GM21360 (cell line): ENCODE measurements at regions not wholly inside any gene's neighbourhood (a gene's known extent, or its start where the extent isn't known, plus 50 kb on each side); places are given as distances from the start of the nearest gene placed in this dataset.

Experiments
- ATAC-seq: cut with Tn5 transposase; IDR thresholded peaks from one replicate; pipeline ENCODE4 v1.9.1; 2021; ENCODE audit warnings: mild to moderate bottlenecking, moderate library complexity; ENCODE audit not compliant: unreplicated experiment

DNA sequence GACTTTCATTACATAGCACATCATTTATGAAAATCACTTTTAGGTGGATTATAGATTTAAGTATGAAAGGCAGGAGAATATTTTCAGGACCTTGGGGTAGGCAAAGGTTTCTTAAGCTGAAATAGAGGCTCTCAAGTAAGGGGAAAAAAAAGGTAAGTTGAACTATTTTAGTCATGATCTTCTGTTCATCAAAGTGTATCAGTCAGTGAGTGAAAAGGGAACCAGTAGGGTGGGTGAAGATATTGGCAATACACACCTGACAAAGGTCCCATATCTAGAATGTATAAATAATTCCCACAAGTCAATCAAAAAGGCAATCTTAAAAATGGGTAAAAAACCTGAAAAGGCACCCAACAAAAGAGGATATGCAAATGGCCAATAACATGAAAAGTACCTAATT lies 218.6 kb downstream of the KLF13 start:
- no peak for ATAC-seq

GRCh38 chr15:31550211-31550977 lies 223.8 kb downstream of the KLF13 start:
- no peak for ATAC-seq

DNA sequence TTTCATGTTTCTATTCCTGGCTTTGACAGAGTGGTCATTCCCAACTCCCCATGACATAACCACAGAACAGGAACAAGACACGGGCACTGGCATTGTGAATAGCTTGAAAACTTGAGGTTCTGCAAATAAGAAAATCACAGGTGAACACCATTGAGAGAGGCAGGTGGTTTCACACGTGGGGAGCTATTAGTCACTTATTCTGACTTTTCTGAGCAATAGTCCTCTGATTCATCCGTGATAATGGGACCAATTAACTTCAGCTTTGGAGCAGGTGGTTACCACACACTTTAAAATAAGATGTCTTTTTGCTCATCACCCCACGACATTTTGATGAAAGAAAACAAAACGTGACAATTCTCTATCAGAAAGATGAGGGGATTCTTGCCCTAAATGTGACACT lies 224.7 kb downstream of the KLF13 start:
- ATAC-seq = no peak

GRCh38 chr15:31552482-31553099 lies 226.0 kb downstream of the KLF13 start:
- ATAC-seq = no peak

DNA sequence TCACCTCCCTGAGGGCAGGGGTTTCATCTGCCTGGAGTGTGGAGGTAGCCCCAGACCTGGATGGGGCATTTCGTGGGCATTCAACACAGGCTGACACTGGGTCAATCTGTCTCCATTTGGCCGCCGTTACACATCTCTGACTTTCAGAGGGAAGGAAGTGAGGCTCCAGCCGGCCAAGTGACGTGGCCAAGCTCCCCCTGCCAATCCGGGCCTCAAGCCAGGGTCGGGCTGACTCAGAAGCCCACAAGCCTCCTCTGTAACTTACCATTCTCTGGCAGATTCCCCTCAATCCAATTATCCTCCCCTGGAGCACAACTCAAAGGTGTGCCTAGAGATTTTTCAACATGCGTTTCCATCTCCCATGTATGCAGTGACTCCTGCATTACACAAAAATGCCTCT lies 227.6 kb downstream of the KLF13 start:
- no peak for ATAC-seq

GRCh38 chr15:31555022-31555421 lies 228.4 kb downstream of the KLF13 start:
- ATAC-seq = no peak

GRCh38 chr15:31556494-31557150 lies 230.0 kb downstream of the KLF13 start:
- ATAC-seq = no peak

- no peak for ATAC-seq
These were observed 231.3 kb downstream of the KLF13 start for GRCh38 chr15:31557899-31558298.

GRCh38 chr15:31558840-31559239 lies 232.2 kb downstream of the KLF13 start:
- ATAC-seq = no peak

DNA sequence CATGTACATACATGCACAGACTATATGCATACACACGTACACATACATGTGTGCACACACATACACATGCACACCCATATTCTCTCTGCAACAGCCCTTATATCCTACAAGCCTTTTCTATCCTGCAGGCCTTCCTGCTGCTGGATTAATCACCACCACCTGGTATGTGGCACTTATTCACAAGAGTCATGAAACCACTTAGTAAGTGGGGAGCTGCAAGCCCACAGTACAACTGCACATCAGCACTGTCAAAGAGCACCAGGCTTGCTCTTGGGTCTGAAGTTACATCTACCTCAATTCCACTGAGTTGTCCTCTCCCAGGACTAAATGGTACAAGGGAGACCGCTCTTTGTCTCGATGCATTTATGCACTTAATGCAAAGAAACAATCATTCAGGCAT lies 233.2 kb downstream of the KLF13 start:
- no peak for ATAC-seq

DNA sequence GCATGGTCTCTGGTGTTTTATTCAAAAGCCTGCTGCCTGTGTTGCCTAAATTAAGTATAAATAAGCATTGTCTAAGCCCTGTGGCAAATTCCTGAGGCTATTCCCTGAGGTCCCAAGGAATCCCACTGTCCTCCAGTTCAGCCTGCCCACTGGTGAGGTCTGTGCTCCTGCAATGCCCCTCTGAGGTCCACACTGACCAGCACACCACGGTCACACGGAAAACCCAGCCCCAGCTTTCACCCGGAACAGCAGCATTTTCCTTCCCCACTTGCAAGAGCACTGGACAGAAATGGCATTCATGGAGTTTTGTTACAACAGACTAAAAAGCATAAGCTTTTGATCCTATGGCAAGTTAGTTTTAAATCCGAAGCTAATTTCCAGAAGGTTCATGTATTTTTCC lies 234.0 kb downstream of the KLF13 start:
- no peak for ATAC-seq

- ATAC-seq = no peak
These were observed 234.5 kb downstream of the KLF13 start for GRCh38 chr15:31561156-31561555.

DNA sequence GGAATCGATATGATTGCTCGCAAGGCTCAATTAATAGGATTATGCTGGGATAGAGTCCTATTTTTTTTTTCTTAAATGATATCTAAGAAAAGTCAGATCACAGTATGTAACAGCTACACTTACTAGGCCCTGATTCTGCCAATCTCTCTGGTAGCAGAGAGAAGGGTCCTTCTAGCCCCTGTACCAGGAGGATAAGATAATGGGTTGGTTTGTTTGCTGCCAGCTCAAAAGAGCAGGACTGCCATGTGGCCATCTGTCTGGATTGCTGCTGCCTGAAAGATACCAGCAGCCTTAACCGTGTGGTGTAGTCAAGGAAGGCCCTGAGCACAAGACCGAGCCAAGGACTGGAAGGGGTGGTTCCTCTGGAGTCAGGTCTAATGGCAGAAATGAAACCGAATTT lies 236.4 kb downstream of the KLF13 start:
- no peak for ATAC-seq

- ATAC-seq = no peak
These were observed 236.8 kb downstream of the KLF13 start for GRCh38 chr15:31563421-31563820.

DNA sequence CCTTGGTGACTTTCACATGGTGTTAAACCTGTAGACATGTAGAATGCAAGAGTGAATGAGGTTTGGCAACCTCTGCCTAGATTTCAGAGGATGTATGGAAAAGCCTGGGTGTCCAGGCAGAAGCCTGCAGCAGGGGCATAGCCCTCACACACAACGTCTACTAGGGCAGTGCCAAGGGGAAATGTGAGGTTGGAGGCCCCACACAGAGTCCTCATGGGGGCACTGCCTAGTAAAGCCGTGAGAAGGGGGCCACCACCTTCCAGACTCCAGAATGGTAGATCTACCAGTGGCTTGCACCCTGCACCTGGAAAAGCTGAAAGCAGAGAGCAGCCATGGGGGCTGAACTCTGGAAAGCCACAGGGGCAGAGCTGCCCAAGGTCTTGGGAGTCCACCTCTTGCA lies 241.2 kb downstream of the KLF13 start:
- ATAC-seq = no peak

GRCh38 chr15:31569836-31570235 lies 243.2 kb downstream of the KLF13 start:
- no peak for ATAC-seq

DNA sequence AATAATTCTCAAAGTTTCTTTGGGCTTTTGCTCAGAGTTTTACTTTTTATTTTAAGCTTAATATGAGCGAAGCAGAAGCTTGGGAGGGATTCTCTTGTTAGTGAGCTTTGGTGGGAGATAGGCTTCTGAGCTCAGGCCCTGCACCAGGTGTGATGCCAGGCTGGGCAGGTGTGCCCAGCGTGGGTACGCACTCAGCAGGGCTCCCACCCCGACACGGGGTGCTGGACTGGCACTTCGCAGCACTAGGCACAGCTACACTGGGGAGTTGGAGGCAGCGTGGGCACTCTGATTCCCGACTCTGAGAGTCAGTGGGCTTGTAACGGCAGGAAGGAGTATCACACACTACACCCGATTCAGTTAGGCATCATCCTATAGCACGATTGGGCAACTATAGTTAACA lies 244.0 kb downstream of the KLF13 start:
- ATAC-seq = no peak

DNA sequence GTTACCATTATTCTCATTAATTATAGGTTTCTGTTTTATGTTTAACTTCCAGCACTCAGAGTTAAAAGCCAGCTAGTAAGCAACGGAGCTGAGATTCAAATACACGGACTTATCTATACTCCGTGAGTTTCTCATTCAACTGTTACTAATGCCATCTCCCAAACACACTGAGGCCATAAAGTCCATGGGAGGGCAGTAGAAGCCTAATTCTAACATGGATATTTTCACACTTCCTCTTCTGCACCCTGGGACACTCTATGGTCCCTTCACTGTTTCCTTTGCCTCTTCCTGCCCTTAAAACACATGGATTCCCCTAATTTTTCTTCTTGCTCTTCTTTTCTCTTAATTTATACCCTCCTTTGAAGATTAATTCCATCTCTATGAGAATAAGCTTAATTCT lies 245.0 kb downstream of the KLF13 start:
- no peak for ATAC-seq

DNA sequence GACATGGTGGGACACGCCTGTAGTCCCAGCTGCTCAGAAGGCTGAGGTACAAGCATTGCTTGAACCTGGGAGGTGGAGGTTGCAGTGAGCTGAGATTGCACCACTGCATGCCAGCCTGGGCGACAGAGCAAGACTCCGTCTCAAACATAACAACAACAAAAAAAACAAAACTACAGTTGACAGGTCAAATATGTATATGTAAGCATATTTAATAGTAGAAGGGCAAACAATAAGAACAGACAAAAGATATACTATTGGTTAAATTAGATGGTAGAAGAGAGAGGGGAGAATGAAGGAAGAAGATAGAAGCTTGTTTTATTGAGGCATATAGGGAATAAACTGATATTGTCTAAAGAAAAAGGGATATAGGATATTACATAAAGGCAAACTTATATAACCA lies 247.1 kb downstream of the KLF13 start:
- no peak for ATAC-seq

DNA sequence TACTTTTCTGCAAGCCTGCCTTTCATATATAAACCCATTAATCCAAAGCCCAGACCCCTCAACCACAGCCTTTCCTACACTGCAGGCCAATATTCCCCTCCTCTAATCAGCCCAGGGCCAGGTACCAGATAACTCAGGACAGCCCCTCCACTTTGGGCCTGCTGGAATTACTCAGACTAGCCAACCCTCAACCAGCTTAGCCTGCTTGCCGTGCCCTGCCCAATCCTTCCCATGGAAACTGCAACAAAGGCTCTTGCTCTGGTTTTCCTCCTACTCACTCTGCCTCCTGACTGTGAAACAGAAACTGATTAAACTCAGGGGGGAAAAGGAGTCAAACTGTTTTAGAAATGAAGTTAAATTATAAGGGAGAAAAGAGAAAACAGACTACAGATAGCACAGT lies 248.1 kb downstream of the KLF13 start:
- no peak for ATAC-seq

- ATAC-seq = no peak
These were observed 250.5 kb downstream of the KLF13 start for GRCh38 chr15:31577108-31577507.

- no peak for ATAC-seq
These were observed 252.6 kb downstream of the KLF13 start for GRCh38 chr15:31579282-31579681.
